HEK293 (cell line): ENCODE measurements at regions not wholly inside any gene's neighbourhood (a gene's known extent, or its start where the extent isn't known, plus 50 kb on each side); places are given as distances from the start of the nearest gene placed in this dataset.

Experiments
- CTCF ChIA-PET: fragments of 350-600 bp; formaldehyde crosslinking; extraction: SDS; loops from one replicate; lab custom pipeline; 2021; ENCODE audit warnings: antibody characterized with exemption; lab: Yijun Ruan, JAX
- POLR2A ChIA-PET: fragments of 300-600 bp; formaldehyde crosslinking; extraction: SDS; loops from one replicate; lab custom pipeline; 2020; ENCODE audit warnings: antibody characterized with exemption, inconsistent platforms; lab: Yijun Ruan, JAX
- H3K27ac ChIP-seq: fragments of 200-500 bp; sonication (Bioruptor generic); 2 replicates; pipeline ENCODE4 v1.5.1; 2014; ENCODE audit warnings: low read depth, low read length, control low read depth, inconsistent platforms; ENCODE audit errors: extremely low read depth
- H3K36me3 ChIP-seq, 2 experiments: fragments of 200-500 bp in 1 of 2; sonication (Bioruptor generic) in 1 of 2; 1 replicate in 1 of 2; 2 replicates in 1 of 2; pipeline ENCODE4 v1.5.1; 2014 to 2017; ENCODE audit warnings: inconsistent platforms in 2 of 2, low read length in 2 of 2; ENCODE audit not compliant: control insufficient read depth in 2 of 2, insufficient read depth in 1 of 2
- H3K4me1 ChIP-seq: fragments of 200-500 bp; sonication (Bioruptor generic); 2 replicates; pipeline ENCODE4 v1.5.1; 2014; ENCODE audit warnings: mild to moderate bottlenecking, low read length, inconsistent platforms; ENCODE audit not compliant: control insufficient read depth, insufficient read depth
- H3K4me3 ChIP-seq: 2 replicates; pipeline ENCODE4 v1.5.1; 2011; ENCODE audit warnings: low read depth, mild to moderate bottlenecking, control low read depth, low read length, moderate library complexity
- H3K9me3 ChIP-seq: fragments of 200-500 bp; sonication (Bioruptor generic); 2 replicates; pipeline ENCODE4 v1.5.1; 2014; ENCODE audit warnings: low read depth, low read length, inconsistent platforms; ENCODE audit not compliant: control insufficient read depth, insufficient read depth
- BCL6B ChIP-seq: fragments of 450-650 bp; formaldehyde crosslinking; IDR thresholded peaks from 2 replicates; pipeline ENCODE4 v1.5.1; 2017; ENCODE audit warnings: missing biosample characterization, missing genetic modification characterization
- FEZF1 ChIP-seq: fragments of 450-650 bp; formaldehyde crosslinking; IDR thresholded peaks from 2 replicates; pipeline ENCODE4 v1.5.1; 2016; ENCODE audit warnings: missing biosample characterization, missing genetic modification characterization
- KLF10 ChIP-seq: fragments of 450-650 bp; IDR thresholded peaks from 2 replicates; pipeline ENCODE4 v1.5.1; 2018; ENCODE audit warnings: missing biosample characterization, mild to moderate bottlenecking, missing genetic modification characterization
- KLF16 ChIP-seq: fragments of 450-650 bp; formaldehyde crosslinking; IDR thresholded peaks from 2 replicates; pipeline ENCODE4 v1.5.1; 2017; ENCODE audit warnings: missing biosample characterization, missing genetic modification characterization
- PRDM6 ChIP-seq: fragments of 450-650 bp; formaldehyde crosslinking; IDR thresholded peaks from 2 replicates; pipeline ENCODE4 v1.5.1; 2017; ENCODE audit warnings: missing biosample characterization, missing genetic modification characterization
- SCRT2 ChIP-seq: fragments of 450-650 bp; formaldehyde crosslinking; IDR thresholded peaks from 2 replicates; pipeline ENCODE4 v1.5.1; 2016; ENCODE audit warnings: missing biosample characterization, missing genetic modification characterization
- TCF7L2 ChIP-seq: IDR thresholded peaks from 2 replicates; pipeline ENCODE4 v1.6.1; 2011; ENCODE audit warnings: low read depth, mild to moderate bottlenecking, inconsistent platforms, low read length, moderate library complexity, borderline replicate concordance
- TRIM28 ChIP-seq: IDR thresholded peaks from 2 replicates; pipeline ENCODE4 v1.6.1; 2011; ENCODE audit warnings: low read length, control low read depth, borderline replicate concordance
- WT1 ChIP-seq: fragments of 450-650 bp; formaldehyde crosslinking; IDR thresholded peaks from 2 replicates; pipeline ENCODE4 v1.5.1; 2016; ENCODE audit warnings: missing biosample characterization, missing genetic modification characterization
- ZBTB20 ChIP-seq: fragments of 450-650 bp; formaldehyde crosslinking; IDR thresholded peaks from 2 replicates; pipeline ENCODE4 v1.5.1; 2016; ENCODE audit warnings: missing biosample characterization, missing genetic modification characterization
- ZBTB48 ChIP-seq: fragments of 450-650 bp; formaldehyde crosslinking; IDR thresholded peaks from 2 replicates; pipeline ENCODE4 v1.5.1; 2016; ENCODE audit warnings: missing biosample characterization, missing genetic modification characterization
- ZBTB6 ChIP-seq: fragments of 450-650 bp; formaldehyde crosslinking; IDR thresholded peaks from 2 replicates; pipeline ENCODE4 v1.5.1; 2017; ENCODE audit warnings: missing biosample characterization, missing genetic modification characterization
- ZFP37 ChIP-seq: fragments of 450-650 bp; formaldehyde crosslinking; IDR thresholded peaks from 2 replicates; pipeline ENCODE4 v1.5.1; 2016; ENCODE audit warnings: missing biosample characterization, missing genetic modification characterization
- ZNF10 ChIP-seq: fragments of 450-650 bp; formaldehyde crosslinking; IDR thresholded peaks from 2 replicates; pipeline ENCODE4 v1.5.1; 2017; ENCODE audit warnings: missing biosample characterization, missing genetic modification characterization
- ZNF138 ChIP-seq: fragments of 450-650 bp; formaldehyde crosslinking; IDR thresholded peaks from 2 replicates; pipeline ENCODE4 v1.5.1; 2016; ENCODE audit warnings: missing biosample characterization, missing genetic modification characterization, borderline replicate concordance
- ZNF2 ChIP-seq: fragments of 450-650 bp; formaldehyde crosslinking; IDR thresholded peaks from 2 replicates; pipeline ENCODE4 v1.5.1; 2016; ENCODE audit warnings: missing biosample characterization, missing genetic modification characterization
- ZNF335 ChIP-seq: fragments of 450-650 bp; formaldehyde crosslinking; conservative IDR thresholded peaks from 2 replicates; pipeline ENCODE4 v1.5.1; 2016; ENCODE audit warnings: missing biosample characterization, missing genetic modification characterization
- ZNF362 ChIP-seq: fragments of 450-650 bp; formaldehyde crosslinking; IDR thresholded peaks from 2 replicates; pipeline ENCODE4 v1.5.1; 2016; ENCODE audit warnings: missing biosample characterization, missing genetic modification characterization
- ZNF433 ChIP-seq: fragments of 450-650 bp; formaldehyde crosslinking; IDR thresholded peaks from 2 replicates; pipeline ENCODE4 v1.5.1; 2016; ENCODE audit warnings: missing biosample characterization, missing genetic modification characterization, low read depth
- ZNF473 ChIP-seq: fragments of 450-650 bp; formaldehyde crosslinking; IDR thresholded peaks from 2 replicates; pipeline ENCODE4 v1.5.1; 2017; ENCODE audit warnings: missing biosample characterization, missing genetic modification characterization
- ZNF514 ChIP-seq: fragments of 450-650 bp; formaldehyde crosslinking; IDR thresholded peaks from 2 replicates; pipeline ENCODE4 v1.5.1; 2016; ENCODE audit warnings: missing biosample characterization, missing genetic modification characterization
- ZNF530 ChIP-seq: fragments of 450-650 bp; formaldehyde crosslinking; IDR thresholded peaks from 2 replicates; pipeline ENCODE4 v1.5.1; 2016; ENCODE audit warnings: low read depth, missing biosample characterization, missing genetic modification characterization
- ZNF624 ChIP-seq: fragments of 450-650 bp; formaldehyde crosslinking; IDR thresholded peaks from 2 replicates; pipeline ENCODE4 v1.5.1; 2017; ENCODE audit warnings: missing biosample characterization, missing genetic modification characterization
- ZNF677 ChIP-seq: fragments of 450-650 bp; IDR thresholded peaks from 2 replicates; pipeline ENCODE4 v1.5.0; 2018; ENCODE audit warnings: missing biosample characterization, mild to moderate bottlenecking, missing genetic modification characterization, moderate library complexity
- ZNF704 ChIP-seq: fragments of 450-650 bp; formaldehyde crosslinking; IDR thresholded peaks from 2 replicates; pipeline ENCODE4 v1.5.1; 2016; ENCODE audit warnings: missing biosample characterization, missing genetic modification characterization
- ZNF785 ChIP-seq: fragments of 450-650 bp; formaldehyde crosslinking; IDR thresholded peaks from 2 replicates; pipeline ENCODE4 v1.5.1; 2016; ENCODE audit warnings: missing biosample characterization, missing genetic modification characterization

- no peaks in the 10 kb centered on the region for H3K9me3 ChIP-seq
- ChIA-PET POLR2A (no interaction called here), CTCF (interaction anchor here (0.6 kb wide), 1 partner anchor 18 kb away, joined by 5 read pairs; no protein-coding TSS in a partner anchor)
- no peak overlapping the region for H3K4me3 ChIP-seq
- H3K27ac ChIP-seq: no peak overlapping the region
- H3K4me1 ChIP-seq: peaks cover 27% of the 10 kb centered on the region
- H3K36me3 ChIP-seq: no peaks in the 10 kb centered on the region
- TF ChIP-seq WT1 (tag by site-specific recombination) (no peak), ZBTB48 (tag by site-specific recombination) (no peak), ZNF785 (tag by site-specific recombination) (no peak), ZNF2 (no peak), ZNF514 (tag by site-specific recombination) (no peak), ZNF10 (no peak), KLF16 (tag by site-specific recombination) (no peak), SCRT2 (no peak), ZNF624 (tag by site-specific recombination) (no peak), ZNF473 (no peak), ZNF433 (tag by site-specific recombination) (no peak), ZNF138 (no peak), TRIM28 (no peak)
- TF ChIP-seq, all 188 proteins: peak for 0
These were observed 84.7 kb downstream of the RFPL4B start for GRCh38 chr6:112431803-112432202.

GRCh38 chr6:112432853-112433252, 85.7 kb downstream of the RFPL4B start:
- CTCF ChIA-PET: no interaction called here
- H3K36me3 ChIP-seq: no peaks in the 10 kb centered on the region
- peak overlapping the region; percentile 13; the same call in 1 of the 2 replicates for H3K27ac ChIP-seq
- POLR2A ChIA-PET: no interaction called here
- TF ChIP-seq ZNF335 (tag by site-specific recombination) (no peak), SCRT2 (0 out of 2 replicates have a peak, but pooled peaks have one; percentile 15), PRDM6 (tag by site-specific recombination) (0 out of 2 replicates have a peak, but pooled peaks have one; percentile 9), ZFP37 (no peak), ZNF530 (tag by site-specific recombination) (no peak), BCL6B (tag by site-specific recombination) (no peak), ZBTB20 (tag by site-specific recombination) (no peak), ZNF362 (tag by site-specific recombination) (no peak), KLF10 (tag by site-specific recombination) (no peak)
- TF ChIP-seq, all 188 proteins: peak for 2
- Histone ChIP-seq H3K4me3 (no peak overlapping the region), H3K9me3 (no peaks in the 10 kb centered on the region), H3K4me1 (peaks cover 34% of the 10 kb centered on the region)

- POLR2A ChIA-PET: no interaction called here
- Histone ChIP-seq H3K9me3 (no peaks in the 10 kb centered on the region), H3K36me3 (no peaks in the 10 kb centered on the region), H3K4me1 (peaks cover 34% of the 10 kb centered on the region), H3K4me3 (no peak overlapping the region), H3K27ac (peak overlapping the region; percentile 13; the same call in 1 of the 2 replicates)
- CTCF ChIA-PET: no interaction called here
- TF ChIP-seq TCF7L2 (0 out of 2 replicates have a peak, but pooled peaks have one; percentile 35), ZNF473 (no peak), PRDM6 (tag by site-specific recombination) (peak; percentile 70), ZBTB6 (tag by site-specific recombination) (no peak), ZNF677 (tag by site-specific recombination) (no peak), FEZF1 (tag by site-specific recombination) (peak; percentile 66), ZNF514 (tag by site-specific recombination) (no peak), ZNF704 (tag by site-specific recombination) (no peak)
These were observed 86.3 kb downstream of the RFPL4B start for GRCh38 chr6:112433457-112433856.
